ENCODE measurements at regions not wholly inside any gene's neighbourhood (a gene's known extent, or its start where the extent isn't known, plus 50 kb on each side); places are given as distances from the start of the nearest gene placed in this dataset.

DNA sequence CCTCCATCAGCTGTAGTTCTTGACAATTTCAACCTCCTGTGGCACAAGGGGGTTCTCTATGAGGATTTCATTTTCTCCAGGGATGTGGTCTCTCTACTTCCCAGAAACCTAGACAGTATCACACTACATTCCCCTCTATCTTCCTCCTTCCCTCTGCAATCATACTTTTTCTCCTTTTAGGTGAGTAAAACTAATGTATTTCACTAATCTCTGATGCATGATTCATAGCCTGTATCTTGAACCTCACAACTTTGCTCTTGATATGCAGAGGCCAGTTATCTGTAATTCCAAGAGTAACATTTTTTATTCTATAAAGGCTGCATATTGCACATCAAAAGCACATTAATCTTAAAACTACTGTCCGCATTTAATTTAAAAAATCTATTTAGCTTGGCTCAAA lies 449.6 kb downstream of the RFPL4B start:
- TF ChIP-seq FOXP2 (optimal IDR thresholded peaks at IDR 0.05; ENCODE audit: borderline replicate concordance, extremely low read depth, extremely low read length, insufficient read depth) (no peak), POLR2AphosphoS5 (IDR thresholded peaks at IDR 0.05; ENCODE audit: low read depth, low read length) (no peak), TAF1 (IDR thresholded peaks at IDR 0.05; ENCODE audit: borderline replicate concordance, insufficient read depth, low read length) (no peak)

DNA sequence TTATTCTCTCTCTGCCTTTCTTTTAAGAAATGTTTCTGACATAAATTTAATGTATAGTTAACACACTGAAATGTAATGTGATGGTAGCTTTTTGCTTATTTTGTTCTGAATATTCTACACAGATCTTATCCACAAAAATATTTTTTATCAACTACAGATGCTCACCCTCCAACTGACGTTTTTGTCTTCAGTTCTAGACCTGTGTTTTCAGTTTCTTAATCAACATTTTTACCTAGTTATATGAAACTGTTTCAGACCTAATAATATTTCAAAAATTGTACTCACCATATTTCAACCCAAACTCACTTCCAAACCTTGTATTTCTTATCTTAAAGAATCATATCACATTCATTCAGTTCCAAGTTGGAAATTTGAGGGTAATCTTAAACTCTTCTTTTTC lies 452.8 kb downstream of the RFPL4B start:
- TF ChIP-seq FOXP2 (optimal IDR thresholded peaks at IDR 0.05; ENCODE audit: borderline replicate concordance, extremely low read depth, extremely low read length, insufficient read depth), result no peak
- no peak for TF ChIP-seq REST (IDR thresholded peaks at IDR 0.05; ENCODE audit: insufficient read depth in 1 of 2, low read depth in 2 of 2, low read length in 2 of 2)
- TF ChIP-seq POLR2AphosphoS5 (IDR thresholded peaks at IDR 0.05; ENCODE audit: low read depth, low read length), result no peak
- TF ChIP-seq TAF1 (IDR thresholded peaks at IDR 0.05; ENCODE audit: borderline replicate concordance, insufficient read depth, low read length), result no peak
- no peak for TF ChIP-seq SIN3A (IDR thresholded peaks at IDR 0.05; ENCODE audit: borderline replicate concordance, insufficient read depth, low read length)

DNA sequence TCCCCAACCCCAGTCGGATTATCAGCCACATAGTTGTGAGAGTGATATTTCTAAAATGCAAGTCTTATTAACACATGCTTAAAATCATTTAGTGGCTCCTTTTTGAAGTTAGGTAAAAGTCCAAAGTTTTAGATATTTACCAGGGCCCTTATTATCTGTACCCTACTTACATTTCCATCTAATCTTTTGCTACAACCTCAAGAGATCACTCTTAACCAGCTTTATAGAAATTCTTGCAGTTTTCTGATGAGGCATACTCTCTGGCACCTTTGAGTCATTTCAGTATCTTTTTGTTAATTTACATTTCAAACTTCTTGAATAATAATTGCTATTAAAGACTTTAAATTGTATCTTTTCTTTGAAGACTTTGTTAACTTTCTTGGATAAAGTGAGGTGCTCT lies 453.3 kb downstream of the RFPL4B start:
- TF ChIP-seq SIN3A (IDR thresholded peaks at IDR 0.05; ENCODE audit: borderline replicate concordance, insufficient read depth, low read length) (no peak), REST (IDR thresholded peaks at IDR 0.05; ENCODE audit: insufficient read depth in 1 of 2, low read depth in 2 of 2, low read length in 2 of 2) (no peak), POLR2AphosphoS5 (IDR thresholded peaks at IDR 0.05; ENCODE audit: low read depth, low read length) (no peak), TAF1 (IDR thresholded peaks at IDR 0.05; ENCODE audit: borderline replicate concordance, insufficient read depth, low read length) (no peak), FOXP2 (optimal IDR thresholded peaks at IDR 0.05; ENCODE audit: borderline replicate concordance, extremely low read depth, extremely low read length, insufficient read depth) (no peak)

GRCh38 chr6:112800916-112801315 lies 453.8 kb downstream of the RFPL4B start:
- TF ChIP-seq POLR2AphosphoS5 (IDR thresholded peaks at IDR 0.05; ENCODE audit: low read depth, low read length), result no peak
- TF ChIP-seq TAF1 (IDR thresholded peaks at IDR 0.05; ENCODE audit: borderline replicate concordance, insufficient read depth, low read length), result no peak
- TF ChIP-seq FOXP2 (optimal IDR thresholded peaks at IDR 0.05; ENCODE audit: borderline replicate concordance, extremely low read depth, extremely low read length, insufficient read depth), result no peak
- no peak for TF ChIP-seq REST (IDR thresholded peaks at IDR 0.05; ENCODE audit: insufficient read depth in 1 of 2, low read depth in 2 of 2, low read length in 2 of 2)
- no peak for TF ChIP-seq SIN3A (IDR thresholded peaks at IDR 0.05; ENCODE audit: borderline replicate concordance, insufficient read depth, low read length)

- TF ChIP-seq REST (IDR thresholded peaks at IDR 0.05; ENCODE audit: insufficient read depth in 1 of 2, low read depth in 2 of 2, low read length in 2 of 2), result no peak
- no peak for TF ChIP-seq POLR2AphosphoS5 (IDR thresholded peaks at IDR 0.05; ENCODE audit: low read depth, low read length)
- no peak for TF ChIP-seq SIN3A (IDR thresholded peaks at IDR 0.05; ENCODE audit: borderline replicate concordance, insufficient read depth, low read length)
- TF ChIP-seq TAF1 (IDR thresholded peaks at IDR 0.05; ENCODE audit: borderline replicate concordance, insufficient read depth, low read length), result no peak
- no peak for TF ChIP-seq FOXP2 (optimal IDR thresholded peaks at IDR 0.05; ENCODE audit: borderline replicate concordance, extremely low read depth, extremely low read length, insufficient read depth)
Measured at GRCh38 chr6:112801468-112802080, 454.4 kb downstream of the RFPL4B start.
